SU-DHL-6 (cell line): ENCODE measurements at regions not wholly inside any gene's neighbourhood (a gene's known extent, or its start where the extent isn't known, plus 50 kb on each side); places are given as distances from the start of the nearest gene placed in this dataset.

Experiments
- H2AFZ ChIP-seq: fragments of 200-600 bp; sonication (generic); 2 replicates; pipeline ENCODE4 v1.6.1; 2014; ENCODE audit warnings: low read depth, mild to moderate bottlenecking, moderate library complexity, mixed read lengths, antibody characterized with exemption, low read length; ENCODE audit not compliant: severe bottlenecking
- H3F3A ChIP-seq: fragments of 200-600 bp; shearing (Covaris generic); 2 replicates; pipeline ENCODE4 v1.6.0; 2016; ENCODE audit warnings: antibody characterized with exemption, mild to moderate bottlenecking; ENCODE audit not compliant: insufficient read depth
- H3K27ac ChIP-seq: fragments of 200-600 bp; sonication (generic); 2 replicates; pipeline ENCODE4 v1.5.1; 2016; ENCODE audit warnings: low read depth, mild to moderate bottlenecking, low read length, moderate library complexity, mixed read lengths
- H3K27me3 ChIP-seq: fragments of 200-600 bp; sonication (generic), shearing (Covaris generic); 2 replicates; pipeline ENCODE4 v1.6.0; 2014; ENCODE audit warnings: mild to moderate bottlenecking, low read length
- H3K36me3 ChIP-seq: fragments of 200-600 bp; sonication (generic); 2 replicates; pipeline ENCODE4 v1.6.1; 2014; ENCODE audit warnings: mild to moderate bottlenecking, low read length, mixed read lengths
- H3K4me2 ChIP-seq: fragments of 300-600, 200-600 bp; shearing (Covaris generic), sonication (generic); 2 replicates; pipeline ENCODE4 v1.6.0; 2014; ENCODE audit warnings: low read length, low read depth, mild to moderate bottlenecking; ENCODE audit not compliant: poor library complexity, severe bottlenecking
- H3K4me3 ChIP-seq: fragments of 200-600 bp; sonication (generic); 2 replicates; pipeline ENCODE4 v1.5.1; 2014; ENCODE audit warnings: antibody characterized with exemption, low read length, mild to moderate bottlenecking, mixed read lengths; ENCODE audit not compliant: insufficient read depth, poor library complexity, severe bottlenecking
- H3K79me2 ChIP-seq: fragments of 200-600 bp; sonication (generic); 2 replicates; pipeline ENCODE4 v1.6.1; 2014; ENCODE audit warnings: mild to moderate bottlenecking, low read length, moderate library complexity; ENCODE audit not compliant: insufficient read depth
- H3K9ac ChIP-seq: fragments of 200-600 bp; sonication (generic); 2 replicates; pipeline ENCODE4 v1.7.0; 2014; ENCODE audit warnings: mild to moderate bottlenecking, low read length
- H3K9me2 ChIP-seq: fragments of 200-600 bp; sonication (generic); replicated peaks from 2 replicates; pipeline ENCODE4 v1.6.1; 2014; ENCODE audit warnings: low read length; ENCODE audit not compliant: insufficient read depth
- H3K9me3 ChIP-seq: fragments of 200-600 bp; sonication (generic); 2 replicates; pipeline ENCODE4 v1.6.1; 2014; ENCODE audit warnings: low read length, mixed read lengths; ENCODE audit not compliant: insufficient read depth
- H4K20me1 ChIP-seq: fragments of 200-600 bp; sonication (generic); 2 replicates; pipeline ENCODE4 v1.6.1; 2014; ENCODE audit warnings: low read depth, mild to moderate bottlenecking, antibody characterized with exemption, low read length, moderate library complexity, mixed read lengths
- CTCF ChIP-seq: fragments of 200-600 bp; sonication (generic); IDR thresholded peaks from one replicate; pipeline ENCODE4 v1.5.1; 2017; ENCODE audit warnings: antibody characterized with exemption, mild to moderate bottlenecking, low read length, moderate library complexity; ENCODE audit not compliant: insufficient read depth, poor library complexity, severe bottlenecking
- EZH2phosphoT487 ChIP-seq: fragments of 200-600 bp; sonication (generic), shearing (Covaris generic); conservative IDR thresholded peaks from 2 replicates; pipeline ENCODE4 v1.6.1; 2018; ENCODE audit warnings: mild to moderate bottlenecking, antibody characterized with exemption, low read length, moderate library complexity, mixed read lengths

GRCh38 chr2:15066138-15066537 lies 433.6 kb downstream of the LRATD1 start:
- H3K9ac ChIP-seq, result no peak overlapping the region
- no peaks in the 10 kb centered on the region for H3K9me2 ChIP-seq
- no peak overlapping the region for H2AFZ ChIP-seq
- H3K9me3 ChIP-seq, result no peaks in the 10 kb centered on the region
- no peak for TF ChIP-seq EZH2phosphoT487
- TF ChIP-seq CTCF, result no peak
- H3K4me2 ChIP-seq, result no peak overlapping the region
- H3K36me3 ChIP-seq, result no peaks in the 10 kb centered on the region; the same call in 1 of the 2 replicates
- no peak overlapping the region for H3K27ac ChIP-seq
- no peaks in the 10 kb centered on the region for H3K27me3 ChIP-seq
- no peaks in the 10 kb centered on the region for H3F3A ChIP-seq
- H4K20me1 ChIP-seq, result no peaks in the 10 kb centered on the region
- H3K79me2 ChIP-seq, result no peaks in the 10 kb centered on the region
- no peak overlapping the region for H3K4me3 ChIP-seq

DNA sequence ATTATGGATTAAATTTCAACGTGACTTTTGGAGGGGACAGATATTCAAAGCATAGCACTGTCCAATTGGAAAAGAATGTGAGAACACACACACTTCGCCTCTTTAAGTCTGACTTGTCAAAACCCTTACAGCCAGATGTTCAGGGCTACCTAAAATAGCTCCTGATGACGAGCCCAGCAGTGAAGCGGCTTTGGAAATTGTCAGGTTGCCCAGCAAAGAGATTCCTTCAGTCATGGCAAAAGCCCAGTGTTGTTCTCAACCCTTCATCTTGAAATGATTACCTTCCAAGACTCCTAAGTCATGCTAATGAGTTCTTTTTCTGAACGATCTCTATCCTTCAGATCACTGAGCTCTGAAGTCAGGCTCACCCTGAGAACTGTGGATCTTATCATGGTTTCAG lies 436.6 kb downstream of the LRATD1 start:
- no peaks in the 10 kb centered on the region for H3K79me2 ChIP-seq
- no peak overlapping the region for H3K4me2 ChIP-seq
- H3K9ac ChIP-seq, result no peak overlapping the region
- no peaks in the 10 kb centered on the region for H3K9me3 ChIP-seq
- H3K27me3 ChIP-seq, result no peaks in the 10 kb centered on the region
- H3F3A ChIP-seq, result no peaks in the 10 kb centered on the region
- TF ChIP-seq CTCF, result no peak
- no peak for TF ChIP-seq EZH2phosphoT487
- H3K4me3 ChIP-seq, result no peak overlapping the region
- H2AFZ ChIP-seq, result no peak overlapping the region
- H3K9me2 ChIP-seq, result no peaks in the 10 kb centered on the region
- no peaks in the 10 kb centered on the region; the same call in 1 of the 2 replicates for H3K36me3 ChIP-seq
- no peak overlapping the region for H3K27ac ChIP-seq
- H4K20me1 ChIP-seq, result no peaks in the 10 kb centered on the region

GRCh38 chr2:15072836-15073235 lies 440.3 kb downstream of the LRATD1 start:
- no peak overlapping the region for H3K27ac ChIP-seq
- H3K4me2 ChIP-seq, result no peak overlapping the region
- no peaks in the 10 kb centered on the region for H3F3A ChIP-seq
- no peaks in the 10 kb centered on the region for H3K36me3 ChIP-seq
- no peaks in the 10 kb centered on the region for H3K27me3 ChIP-seq
- no peaks in the 10 kb centered on the region for H3K79me2 ChIP-seq
- H3K4me3 ChIP-seq, result no peak overlapping the region
- no peaks in the 10 kb centered on the region for H3K9me2 ChIP-seq
- H3K9me3 ChIP-seq, result no peaks in the 10 kb centered on the region
- no peak overlapping the region for H2AFZ ChIP-seq
- TF ChIP-seq EZH2phosphoT487, result no peak
- TF ChIP-seq CTCF, result no peak
- no peak overlapping the region for H3K9ac ChIP-seq
- H4K20me1 ChIP-seq, result no peaks in the 10 kb centered on the region
